Suppressor macrophage treated with lipopolysaccharide for 1 hour (primary cell): ENCODE measurements at regions not wholly inside any gene's neighbourhood (a gene's known extent, or its start where the extent isn't known, plus 50 kb on each side); places are given as distances from the start of the nearest gene placed in this dataset.
A peak's percentile ranks its signal among the peaks of the same experiment; 100 is the strongest.
"Not testable (repeated sequence)": the region's sequence is repeated elsewhere in the genome, so short reads cannot be mapped to it uniquely, and the experiment has no call there.

Source experiments
- DNase-seq, 3 donors: peaks; one replicate each; pipeline ENCODE4 v3.0.0-alpha.2; 2020 to 2022

DNA sequence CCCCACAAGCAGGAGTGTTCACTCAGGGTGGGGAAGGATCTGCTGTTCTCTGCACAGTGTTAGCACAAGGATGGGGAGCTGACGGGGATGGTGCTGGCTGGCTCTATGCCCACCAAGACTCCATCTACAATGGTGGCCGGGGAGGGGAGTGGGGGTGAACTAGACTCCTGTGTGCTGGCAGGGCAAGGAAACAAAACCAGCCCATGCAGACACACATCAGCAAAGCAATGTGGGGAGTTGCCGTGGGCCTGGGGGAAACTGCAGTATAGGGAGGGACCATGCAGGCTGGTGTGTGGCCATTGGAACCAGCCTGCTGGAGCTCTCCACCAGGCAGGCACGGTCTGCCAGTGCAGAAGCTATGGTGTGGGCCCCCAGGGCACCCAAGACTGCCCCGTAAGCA, 195.1 kb downstream of the PWWP3B start:
- DNase-seq, result no peak

DNA sequence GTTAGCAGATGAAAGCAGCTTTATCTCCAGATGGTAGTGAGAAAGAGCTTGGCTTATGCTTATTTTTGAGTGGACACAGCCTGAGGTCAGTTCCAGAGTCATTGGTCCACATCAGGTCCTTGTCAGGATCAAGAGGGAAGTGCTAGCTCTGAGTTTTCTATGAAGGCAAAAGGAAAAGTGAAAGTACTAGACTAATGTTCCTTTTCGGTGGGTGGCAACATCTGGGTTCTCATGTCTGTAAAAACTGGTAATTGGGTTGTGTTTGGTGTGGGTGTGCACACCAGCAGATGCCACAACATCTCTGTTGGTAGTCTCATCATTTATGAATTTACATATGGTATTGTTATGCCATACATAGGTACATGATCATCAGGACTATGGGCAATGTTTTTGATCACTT, 210.5 kb downstream of the PWWP3B start:
- no peak for DNase-seq

DNA sequence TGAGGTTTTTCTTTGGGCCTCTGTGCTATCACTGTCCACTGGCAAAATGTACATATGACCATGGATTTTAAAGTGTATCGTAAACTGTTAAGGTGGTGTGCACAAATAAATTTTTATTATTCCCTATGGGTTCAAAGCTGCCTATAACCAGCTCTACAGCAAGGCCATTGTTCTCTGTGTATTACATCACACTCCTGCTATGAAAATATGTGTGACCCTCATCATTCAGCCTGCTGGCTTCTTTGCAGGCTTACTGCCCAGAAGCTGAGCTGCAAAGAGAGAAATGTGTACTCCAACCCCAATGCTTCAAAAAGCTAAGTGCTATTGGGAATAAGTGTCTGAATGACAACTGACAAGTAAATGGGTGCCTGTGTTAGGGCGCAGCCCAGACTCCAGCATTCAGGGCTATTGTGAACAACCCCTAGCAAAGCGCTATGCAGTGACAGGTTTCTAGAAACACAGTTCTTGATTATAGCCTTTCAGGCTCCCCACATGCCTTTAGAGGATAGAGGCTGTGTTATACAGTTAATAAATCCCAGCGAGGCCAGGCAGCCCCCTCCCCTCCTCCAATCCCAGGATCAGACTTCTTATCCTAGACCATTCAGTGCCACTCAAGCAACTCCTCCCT, 220.4 kb upstream of the RADX start:
- no peak for DNase-seq

DNA sequence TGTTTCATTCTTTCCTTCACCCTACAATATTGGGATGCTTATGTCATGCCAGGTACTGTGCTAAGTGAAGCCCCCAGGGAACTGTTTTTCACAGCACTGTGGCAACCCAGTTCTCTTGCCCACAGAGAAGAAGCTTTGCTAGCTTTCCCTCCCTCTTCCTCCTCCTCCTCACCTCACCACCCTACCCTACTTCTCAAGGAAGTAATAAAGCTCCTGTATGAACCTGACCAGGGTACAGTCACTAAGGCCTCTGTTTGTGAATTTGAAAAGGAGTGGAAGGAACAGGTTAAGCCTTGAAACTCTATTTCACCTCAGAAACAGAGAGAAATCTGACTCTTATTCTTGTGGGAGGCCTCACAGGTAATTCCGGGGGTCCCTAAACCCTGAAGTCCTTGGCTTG, 219.4 kb upstream of the RADX start:
- no peak for DNase-seq

DNA sequence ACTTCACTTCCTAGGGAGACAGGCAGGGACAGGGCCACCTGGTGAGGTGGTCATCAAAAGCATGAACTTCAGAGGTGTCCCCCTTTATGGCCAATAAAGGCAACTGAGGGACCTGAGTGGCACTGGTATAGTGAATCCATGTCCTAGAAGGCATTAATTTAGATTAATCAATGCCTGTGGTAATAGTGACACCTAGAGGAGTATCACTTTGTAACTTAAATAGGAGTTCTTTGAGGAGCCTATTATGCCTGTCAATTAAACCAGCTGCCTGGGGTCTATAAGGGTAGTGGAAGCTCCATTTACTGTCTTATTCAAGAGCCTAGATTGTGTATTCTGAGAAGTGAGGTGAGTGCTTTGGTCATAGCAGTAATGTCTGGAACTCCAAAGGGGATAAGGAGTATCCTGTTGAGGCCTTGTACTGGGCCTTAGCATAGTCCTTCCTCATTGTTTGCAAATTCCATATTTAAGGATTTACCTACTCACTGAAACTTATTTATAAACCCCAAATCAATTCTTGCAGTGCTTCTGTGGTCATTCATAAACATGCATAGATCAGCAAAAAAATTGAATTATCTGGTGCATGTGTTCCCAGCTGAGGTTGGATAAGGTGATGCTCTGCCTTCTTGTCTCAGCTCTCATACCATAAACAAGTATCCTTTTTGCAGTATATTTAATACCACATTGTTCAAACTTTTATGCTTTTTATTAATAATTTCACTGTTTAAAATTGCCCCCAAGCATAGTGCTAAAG, 213.8 kb upstream of the RADX start:
- DNase-seq, result no peak

DNA sequence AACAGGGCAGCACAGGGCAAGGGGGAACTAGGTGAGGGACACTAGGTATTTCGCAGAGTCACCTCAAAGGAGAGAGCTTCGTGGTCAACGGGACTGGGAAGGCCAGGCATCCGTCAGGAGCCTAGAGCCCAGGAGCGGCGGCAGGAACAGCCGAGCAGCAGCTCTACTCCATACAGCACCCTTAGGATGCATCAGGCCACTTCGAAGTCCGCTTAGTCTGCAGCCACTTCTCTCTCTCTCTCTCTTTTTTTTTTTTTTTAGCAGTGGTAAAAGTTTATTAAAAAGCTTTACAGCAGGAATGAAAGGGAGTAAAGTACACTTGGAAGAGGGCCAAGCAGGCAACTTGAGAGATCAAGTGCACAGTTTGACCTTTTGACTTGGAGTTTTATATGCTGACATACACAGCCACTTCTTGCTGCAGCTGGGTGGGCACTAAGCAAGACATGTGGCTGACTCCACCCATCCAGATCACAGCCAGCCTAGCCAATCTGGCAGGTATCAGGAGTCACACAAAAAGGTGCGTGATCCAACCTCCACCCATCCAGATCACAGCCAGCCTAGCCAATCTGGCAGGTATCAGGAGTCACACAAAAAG, 209.7 kb upstream of the RADX start:
- DNase-seq, result no peak

DNA sequence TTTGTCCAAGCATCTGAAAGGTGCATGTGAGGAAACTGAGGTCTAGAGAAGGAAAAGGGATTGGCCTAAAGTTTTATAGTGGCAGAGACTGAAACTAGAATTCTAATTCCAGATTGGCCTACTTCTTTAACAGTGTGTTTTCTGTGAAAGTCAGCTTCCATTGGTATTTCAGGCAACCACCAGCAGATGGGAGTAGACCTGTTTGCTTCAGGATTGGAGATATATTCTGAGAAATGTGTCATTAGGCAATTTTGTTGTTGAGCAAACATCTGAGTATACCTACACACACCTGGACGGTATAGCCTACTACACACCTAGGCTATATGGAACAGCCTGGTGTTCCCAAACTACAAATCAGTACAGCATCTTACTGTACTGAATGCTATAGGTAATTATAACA, 207.3 kb upstream of the RADX start:
- DNase-seq, result no peak

DNA sequence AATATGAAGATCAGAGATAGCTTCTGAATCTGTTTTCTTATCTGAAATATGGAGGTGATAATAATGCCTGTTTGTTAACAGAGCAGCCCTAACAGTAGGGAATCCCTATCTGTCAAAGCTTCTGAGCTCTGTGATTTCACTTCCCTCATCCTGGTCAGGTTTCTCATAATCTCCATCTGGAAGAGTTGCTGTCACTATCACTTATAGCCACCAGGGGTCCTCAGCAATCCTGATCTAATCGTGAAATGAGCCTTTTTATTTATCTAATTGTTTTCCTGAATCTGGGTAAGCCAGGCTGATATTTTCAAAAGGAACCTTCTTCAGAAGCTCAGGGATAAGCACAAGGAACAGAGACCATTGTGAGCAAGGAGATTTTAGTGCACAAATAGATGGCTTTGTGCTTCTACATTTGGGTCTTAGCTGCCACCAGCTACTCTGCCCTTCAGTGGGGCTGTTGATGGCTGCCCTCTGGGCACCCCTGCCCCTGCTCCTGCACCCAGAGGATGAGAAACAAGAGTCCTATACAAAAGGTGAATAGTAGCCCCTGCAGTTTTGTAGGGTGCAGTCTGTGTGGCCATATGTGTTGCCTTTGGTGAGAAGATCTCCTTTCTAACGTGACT, 196.4 kb upstream of the RADX start:
- peak; percentile 22 to 27 (median 26) for DNase-seq

DNA sequence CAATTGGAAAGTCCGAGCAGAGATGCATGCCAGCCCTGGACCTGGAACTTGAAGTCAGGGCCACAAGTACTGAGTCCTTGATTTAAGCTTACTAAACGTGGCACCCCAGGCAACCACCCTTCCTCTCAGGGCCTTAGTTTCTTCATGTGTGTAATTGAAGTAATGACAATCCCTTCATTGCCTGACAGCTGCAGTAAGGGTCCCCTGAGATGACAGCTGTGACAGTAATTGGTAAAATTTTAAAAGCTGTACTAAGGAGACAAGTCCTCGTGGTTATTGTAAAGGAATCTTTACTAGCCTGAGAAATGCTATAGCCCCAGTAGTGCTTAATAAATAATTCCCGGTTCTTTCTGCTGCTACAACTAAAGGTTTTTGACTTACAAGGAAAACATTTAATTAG, 175.1 kb upstream of the RADX start:
- no peak for DNase-seq

DNA sequence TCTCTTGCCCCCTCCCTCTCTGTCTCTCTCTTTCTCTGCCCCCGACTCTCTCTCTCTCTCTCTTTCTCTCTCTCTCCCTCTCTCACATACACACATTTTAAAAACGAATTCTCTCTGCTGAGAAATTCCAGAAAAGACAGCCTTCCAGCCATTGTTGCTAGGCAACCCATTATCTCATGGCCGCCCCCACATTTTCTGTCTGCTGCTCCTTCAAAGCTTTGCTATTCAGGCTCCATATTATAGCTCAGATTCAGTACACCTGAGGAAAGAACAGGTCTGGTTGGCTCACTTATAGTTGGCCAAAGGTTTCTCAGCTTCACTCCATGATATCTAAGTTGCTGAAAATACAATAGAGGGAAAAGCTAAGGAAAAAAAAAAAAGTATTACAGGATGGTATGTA, 174.4 kb upstream of the RADX start:
- DNase-seq, result no peak

DNA sequence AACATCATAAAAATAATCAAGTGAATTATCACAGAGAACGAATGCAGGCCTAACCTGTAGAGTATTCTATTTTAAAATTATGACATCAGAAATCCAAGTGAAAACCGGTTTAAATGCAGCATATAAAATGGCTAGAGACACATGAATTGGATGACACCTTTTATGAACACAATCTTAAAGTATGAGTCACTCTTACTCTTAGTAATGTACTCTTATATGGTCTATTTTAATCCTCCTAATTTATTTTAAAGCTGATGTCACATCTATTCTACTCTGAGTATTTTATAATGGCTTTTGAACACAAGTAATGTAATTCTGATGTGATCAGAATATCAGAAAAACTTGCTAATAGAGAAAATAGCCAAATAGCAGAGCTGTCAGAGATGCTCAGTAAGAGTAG, 161.4 kb upstream of the RADX start:
- no peak for DNase-seq

DNA sequence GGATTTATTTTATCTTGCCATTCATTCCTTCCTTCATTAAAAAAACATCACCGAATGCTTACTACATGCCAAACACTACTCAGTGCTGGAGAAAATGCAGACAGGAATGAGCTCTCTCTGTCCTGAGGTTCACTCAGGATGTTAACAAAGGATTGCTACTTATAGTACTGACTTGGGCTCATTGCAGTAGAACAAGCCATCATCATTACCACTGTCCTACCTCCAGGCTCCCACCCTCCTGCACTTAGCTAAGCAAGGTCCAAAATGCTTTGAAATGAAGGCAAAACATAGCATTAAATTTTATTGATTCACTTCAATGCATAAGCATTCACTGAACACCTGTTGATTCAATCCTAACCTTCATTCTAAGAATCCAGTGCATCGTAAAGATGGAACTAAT, 159.8 kb upstream of the RADX start:
- no peak for DNase-seq

DNA sequence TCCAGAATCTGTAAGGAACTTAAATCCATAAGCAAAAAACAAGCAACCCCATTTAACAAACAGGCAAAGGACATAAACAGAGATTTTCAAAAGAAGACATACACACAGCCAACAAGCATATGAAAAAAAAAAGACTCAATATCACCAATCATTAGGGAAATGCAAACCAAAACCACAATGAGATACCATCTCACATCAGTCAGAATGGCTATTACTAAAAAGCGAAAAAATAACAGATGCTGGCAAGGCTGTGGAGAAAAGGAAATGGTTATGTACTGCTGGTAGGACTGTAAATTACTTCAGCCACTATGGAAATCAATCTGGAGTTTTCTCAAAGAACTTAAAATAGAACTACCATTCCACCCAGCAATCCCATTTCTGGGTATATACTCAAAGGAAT, 156.8 kb upstream of the RADX start:
- no peak for DNase-seq

DNA sequence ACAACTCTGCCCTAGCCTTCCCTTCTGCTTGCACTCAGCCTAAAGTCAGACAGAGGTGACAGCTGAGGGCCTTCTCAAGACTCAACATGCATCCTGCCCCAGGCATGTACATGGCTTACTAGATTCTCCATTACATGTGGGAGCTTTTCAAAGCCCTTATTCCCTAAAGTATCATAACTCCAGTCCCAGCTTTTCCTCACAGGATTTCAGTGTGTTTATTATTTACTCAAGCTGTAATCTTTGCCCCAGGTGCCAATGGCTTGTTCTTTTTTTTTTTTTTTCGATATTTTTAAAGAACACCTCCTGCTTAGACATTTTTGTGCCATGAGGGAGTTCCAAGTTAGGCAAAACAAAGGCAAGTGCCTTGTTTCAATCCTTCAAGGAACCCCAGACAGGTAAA, 154.0 kb upstream of the RADX start:
- DNase-seq, result no peak

DNA sequence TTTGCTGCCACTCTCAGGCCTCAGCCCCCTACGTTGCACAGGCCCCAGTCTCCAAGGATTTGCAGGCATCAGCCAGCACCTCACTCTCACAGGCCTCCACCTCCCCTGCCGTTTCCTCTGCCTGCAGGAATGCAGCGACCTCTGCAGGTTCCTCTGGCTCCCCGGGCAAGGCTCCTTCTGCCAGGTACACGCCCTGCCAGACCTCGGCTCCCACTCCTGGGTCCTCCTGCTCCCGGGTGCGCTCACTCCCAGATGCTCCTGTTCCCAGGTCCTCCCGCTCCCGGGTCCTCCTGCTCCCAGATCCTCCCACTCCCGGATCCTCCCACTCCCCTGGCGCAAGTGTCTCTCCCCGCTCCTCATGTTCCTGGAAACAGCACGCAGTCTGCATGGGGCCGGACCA, 144.4 kb upstream of the RADX start:
- DNase-seq, result no peak

DNA sequence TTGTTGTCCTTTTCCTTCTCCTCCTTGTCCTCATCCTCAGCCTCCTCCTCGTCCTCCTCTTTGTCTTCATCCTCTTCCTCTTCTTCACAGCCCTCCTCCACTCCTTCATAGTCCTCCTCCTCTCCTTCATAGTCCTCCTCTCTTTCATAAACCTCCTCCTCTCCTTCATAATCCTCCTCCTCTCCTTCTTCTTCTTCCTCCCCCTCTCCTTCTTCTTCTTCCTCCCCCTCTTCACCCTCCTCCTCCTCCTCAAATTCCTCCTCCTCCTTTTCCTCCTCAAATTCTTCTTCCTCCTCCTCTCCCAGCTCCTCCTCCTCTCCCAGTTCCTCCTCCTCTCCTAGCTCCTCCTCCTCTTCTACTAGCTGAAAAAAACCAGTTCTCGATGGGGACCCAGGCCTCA, 143.8 kb upstream of the RADX start:
- DNase-seq, result no peak

DNA sequence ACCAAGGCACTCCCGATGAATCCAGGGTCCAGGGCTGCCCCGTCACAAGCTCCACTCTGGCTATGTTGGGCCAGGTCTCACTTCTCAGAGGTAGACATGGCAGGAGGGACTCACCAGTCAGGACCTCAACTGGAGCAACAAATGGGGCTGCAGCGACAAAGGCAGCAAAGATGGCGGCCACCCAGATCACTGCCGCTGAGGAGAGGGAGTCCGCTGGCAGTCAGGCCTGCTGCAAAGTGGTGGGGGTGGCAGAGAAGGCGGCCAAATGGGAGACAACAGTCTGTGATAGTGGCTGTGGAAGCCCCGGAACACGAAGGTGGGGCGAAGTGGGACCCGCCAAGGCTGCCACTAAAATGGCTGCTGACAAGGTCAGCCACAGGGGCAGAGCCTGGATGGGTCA, 143.3 kb upstream of the RADX start:
- DNase-seq, result no peak

DNA sequence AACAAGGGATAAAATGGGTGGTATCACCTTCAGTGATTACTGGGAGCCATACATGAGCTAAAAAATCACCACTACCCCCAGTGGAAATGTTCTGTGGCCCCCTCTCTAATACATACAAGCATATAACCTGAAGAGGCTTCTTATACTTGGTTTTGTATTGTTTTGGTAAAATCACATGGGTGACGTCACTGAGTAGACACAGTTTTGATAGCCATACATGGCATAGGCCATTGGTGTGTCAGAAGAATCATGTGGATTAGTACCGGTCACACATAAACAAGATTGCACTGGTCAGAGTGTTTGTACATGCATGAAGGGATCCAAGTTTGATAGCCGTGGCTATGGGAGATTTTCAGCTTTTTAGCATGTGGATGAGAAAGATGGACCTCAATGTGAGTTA, 131.9 kb upstream of the RADX start:
- no peak for DNase-seq

DNA sequence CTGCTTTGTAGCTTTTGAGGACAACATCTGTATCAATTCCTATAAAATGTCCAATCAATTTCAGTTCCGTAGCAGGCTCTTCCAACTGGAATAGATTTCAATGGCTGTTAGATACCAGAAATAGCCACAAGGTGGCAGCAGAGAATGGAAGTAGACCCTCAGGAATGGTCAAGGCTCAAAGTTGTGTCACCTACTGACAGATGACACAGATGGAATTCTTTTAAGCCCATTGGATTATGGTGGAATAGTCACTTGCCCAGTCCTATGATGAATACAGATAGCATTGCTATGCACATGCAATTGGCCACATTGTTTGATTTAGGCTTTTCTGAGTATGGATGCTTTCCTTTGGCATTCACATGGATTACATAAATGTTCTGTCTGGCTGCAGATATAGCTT, 130.4 kb upstream of the RADX start:
- peak; percentile 57 to 65 (median 59) for DNase-seq

DNA sequence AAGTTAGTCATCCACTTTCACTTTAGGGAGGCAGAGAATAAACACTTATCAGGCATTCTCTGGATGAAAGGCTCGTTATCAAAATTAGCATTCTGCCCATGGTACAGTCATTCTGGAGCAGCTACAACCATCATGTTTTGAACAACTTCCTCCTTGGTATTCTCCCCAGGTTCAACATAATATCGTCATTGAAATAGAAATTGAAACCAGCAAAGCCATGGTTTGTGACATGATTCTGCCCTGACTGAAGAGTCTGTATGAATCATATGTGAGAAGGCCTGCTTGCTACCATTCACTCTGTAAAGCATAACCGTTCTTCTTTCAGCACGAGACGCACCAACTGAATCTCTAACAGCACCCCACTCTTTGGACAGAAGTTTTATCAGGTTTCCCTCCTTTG, 127.5 kb upstream of the RADX start:
- DNase-seq, result peak; percentile 15 to 49 (median 25)

DNA sequence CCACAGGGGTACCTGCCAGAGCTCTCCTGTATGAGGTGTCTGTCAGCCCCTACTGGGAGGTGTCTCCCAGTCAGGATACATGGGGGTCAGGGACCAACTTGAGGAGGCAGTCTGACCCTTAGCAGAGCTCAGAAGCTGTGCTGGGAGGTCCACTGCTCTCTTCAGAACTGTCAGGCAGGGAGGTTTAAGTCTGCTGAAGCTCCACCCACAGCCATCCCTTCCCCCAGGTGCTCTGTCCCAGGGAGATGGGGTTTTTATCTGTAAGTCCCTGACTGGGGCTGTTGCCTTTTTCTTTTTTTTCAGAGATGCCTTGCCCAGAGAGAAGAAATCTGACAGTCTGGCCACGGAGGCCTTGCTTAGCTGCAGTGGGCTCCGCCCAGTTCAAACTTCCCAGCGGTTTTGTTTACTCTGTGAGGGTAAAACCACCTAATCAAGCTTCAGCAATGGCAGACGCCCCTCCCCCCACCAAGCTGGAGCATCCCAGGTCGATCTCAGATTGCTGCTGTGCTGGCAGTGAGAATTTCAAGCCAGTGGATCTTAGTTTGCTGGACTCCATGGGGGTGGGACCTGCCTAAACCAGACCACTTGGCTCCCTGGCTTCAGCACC, 118.5 kb upstream of the RADX start:
- DNase-seq, result not testable (repeated sequence)

DNA sequence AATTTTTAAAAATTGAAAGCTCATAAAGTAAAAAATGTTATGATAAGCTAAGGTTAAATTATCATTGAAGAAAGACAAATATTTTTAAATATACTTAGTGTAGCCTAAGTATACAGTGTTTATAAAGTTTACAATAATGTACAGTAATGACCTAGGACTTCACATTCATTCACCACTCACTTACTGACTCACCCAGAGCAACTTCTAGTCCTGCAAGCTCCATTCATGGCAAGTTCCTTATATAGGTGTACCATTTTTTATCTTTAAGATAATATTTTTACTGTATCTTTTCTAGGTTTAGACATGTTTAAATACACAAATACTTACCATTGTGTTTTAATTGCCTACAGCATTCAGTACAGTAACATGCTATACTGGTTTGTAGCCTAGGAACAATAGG, 112.3 kb upstream of the RADX start:
- DNase-seq, result no peak

DNA sequence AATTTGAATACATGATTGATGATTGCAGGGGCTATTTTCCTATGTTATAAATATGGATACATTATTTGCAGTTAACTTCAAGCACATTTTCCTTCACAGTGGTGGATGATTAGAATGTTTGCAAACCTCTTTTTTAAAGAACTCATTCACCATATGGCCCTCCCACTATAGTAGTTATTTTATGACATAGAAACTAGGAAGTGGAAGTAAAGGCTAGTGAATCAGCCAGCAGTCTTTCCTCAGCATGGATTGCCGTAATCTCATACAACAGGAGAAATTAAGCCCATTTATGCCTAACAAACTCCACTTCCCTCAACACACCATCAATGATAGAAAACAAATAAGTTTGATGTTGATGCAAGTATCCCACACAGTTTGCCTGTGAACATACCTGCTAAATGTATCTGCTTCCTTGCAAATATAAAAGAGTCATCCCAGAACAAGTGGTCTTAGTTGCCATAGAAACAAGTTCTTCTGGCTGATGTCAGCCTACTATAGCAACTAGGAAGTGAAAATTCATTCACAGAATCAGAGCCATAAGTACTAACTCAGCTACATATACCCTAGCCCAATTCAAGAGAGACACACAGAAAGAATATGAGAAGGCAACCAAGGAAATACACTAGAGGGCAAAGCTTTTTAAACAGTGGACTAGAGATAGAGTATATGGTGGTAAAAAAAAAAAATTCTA, 100.9 kb upstream of the RADX start:
- DNase-seq, result peak; percentile 0 to 25 (median 5)
